ENCODE measurements at regions not wholly inside any gene's neighbourhood (a gene's known extent, or its start where the extent isn't known, plus 50 kb on each side); places are given as distances from the start of the nearest gene placed in this dataset.
A peak's percentile ranks its signal among the peaks of the same experiment; 100 is the strongest.

DNA sequence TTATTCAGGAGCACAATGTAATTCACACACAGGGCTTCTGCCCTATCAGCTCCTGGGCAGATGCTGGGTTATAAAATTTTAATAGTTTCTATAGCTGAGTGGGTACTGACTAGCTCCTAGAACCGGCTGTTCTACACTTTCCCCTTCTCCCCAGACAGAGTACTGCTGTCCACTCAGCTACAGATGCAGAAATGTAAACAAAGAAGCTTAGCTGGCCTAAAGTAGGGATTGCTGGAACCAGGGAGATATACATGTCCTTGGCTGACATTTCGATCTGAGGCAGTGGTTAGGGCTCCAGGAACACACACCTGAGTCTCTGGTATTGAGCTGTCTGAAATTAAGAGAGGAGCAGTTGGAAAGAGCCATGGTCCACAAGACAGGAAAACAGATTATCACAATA, 211.5 kb upstream of the USP24 start:
- H3K36me3 ChIP-seq (ENCODE audit: control insufficient read depth in 4 of 4, insufficient read depth in 4 of 4, low read length in 4 of 4), result no peaks in the 10 kb centered on the region
- WGBS, 2 donors, result 71 to 78% methylated on average over 2 of the region's 2 CpGs
- TF ChIP-seq, protein P1, sequence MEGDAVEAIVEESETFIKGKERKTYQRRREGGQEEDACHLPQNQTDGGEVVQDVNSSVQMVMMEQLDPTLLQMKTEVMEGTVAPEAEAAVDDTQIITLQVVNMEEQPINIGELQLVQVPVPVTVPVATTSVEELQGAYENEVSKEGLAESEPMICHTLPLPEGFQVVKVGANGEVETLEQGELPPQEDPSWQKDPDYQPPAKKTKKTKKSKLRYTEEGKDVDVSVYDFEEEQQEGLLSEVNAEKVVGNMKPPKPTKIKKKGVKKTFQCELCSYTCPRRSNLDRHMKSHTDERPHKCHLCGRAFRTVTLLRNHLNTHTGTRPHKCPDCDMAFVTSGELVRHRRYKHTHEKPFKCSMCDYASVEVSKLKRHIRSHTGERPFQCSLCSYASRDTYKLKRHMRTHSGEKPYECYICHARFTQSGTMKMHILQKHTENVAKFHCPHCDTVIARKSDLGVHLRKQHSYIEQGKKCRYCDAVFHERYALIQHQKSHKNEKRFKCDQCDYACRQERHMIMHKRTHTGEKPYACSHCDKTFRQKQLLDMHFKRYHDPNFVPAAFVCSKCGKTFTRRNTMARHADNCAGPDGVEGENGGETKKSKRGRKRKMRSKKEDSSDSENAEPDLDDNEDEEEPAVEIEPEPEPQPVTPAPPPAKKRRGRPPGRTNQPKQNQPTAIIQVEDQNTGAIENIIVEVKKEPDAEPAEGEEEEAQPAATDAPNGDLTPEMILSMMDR (IDR thresholded peaks at IDR 0.05; ENCODE audit: control extremely low read depth, extremely low read depth), result no peak
- H3K27me3 ChIP-seq (ENCODE audit: control insufficient read depth in 3 of 3, insufficient read depth in 3 of 3, low read length in 2 of 3), result no peaks in the 10 kb centered on the region
- no peak overlapping the region for H3K9ac ChIP-seq (ENCODE audit: insufficient read depth in 1 of 2, low read length in 2 of 2)
- no peak overlapping the region for H3K27ac ChIP-seq (ENCODE audit: low read depth in 1 of 2, low read length in 1 of 2)
- ATAC-seq (ENCODE audit: insufficient read depth, low FRiP score) (no peak), DNase-seq (peak in 2 of 3 donors; percentile 61 to 75)
- H3K4me3 ChIP-seq, result no peak overlapping the region
- peaks cover 0 to 36% (median 18%) of the 10 kb centered on the region in 5 donors for H3K4me1 ChIP-seq (ENCODE audit: control insufficient read depth in 5 of 5, insufficient read depth in 5 of 5, low read length in 5 of 5)
- H3K9me3 ChIP-seq (ENCODE audit: control insufficient read depth in 4 of 4, insufficient read depth in 3 of 4, low read length in 3 of 4), result peaks cover 0 to 6% (median 3%) of the 10 kb centered on the region in 4 donors

DNA sequence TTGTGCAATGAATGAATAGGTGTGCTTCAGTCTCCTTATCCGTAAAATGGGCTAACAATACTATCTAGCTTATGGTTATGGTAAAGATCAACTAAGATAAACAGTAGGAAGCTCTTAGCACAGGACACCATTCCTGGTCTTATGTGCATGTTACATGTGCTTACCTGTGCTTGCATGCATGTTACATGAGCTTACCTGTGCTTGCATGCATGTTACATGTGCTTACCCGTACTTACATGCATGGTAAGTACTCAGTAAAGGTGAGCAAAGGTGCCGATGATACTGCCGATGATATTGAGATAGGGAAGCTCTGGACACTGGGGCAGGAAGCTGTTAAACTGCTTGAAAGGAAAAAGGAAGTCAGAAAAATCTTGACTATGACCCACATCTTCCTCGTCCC, 211.0 kb upstream of the USP24 start:
- WGBS, 2 donors, result 57 to 65% methylated on average over 5 of the region's 5 CpGs
- TF ChIP-seq, protein P1 (IDR thresholded peaks at IDR 0.05; ENCODE audit: control extremely low read depth, extremely low read depth), result no peak
- H3K4me1 ChIP-seq (ENCODE audit: control insufficient read depth in 5 of 5, insufficient read depth in 5 of 5, low read length in 5 of 5), result peaks cover 0 to 36% (median 18%) of the 10 kb centered on the region in 5 donors

DNA sequence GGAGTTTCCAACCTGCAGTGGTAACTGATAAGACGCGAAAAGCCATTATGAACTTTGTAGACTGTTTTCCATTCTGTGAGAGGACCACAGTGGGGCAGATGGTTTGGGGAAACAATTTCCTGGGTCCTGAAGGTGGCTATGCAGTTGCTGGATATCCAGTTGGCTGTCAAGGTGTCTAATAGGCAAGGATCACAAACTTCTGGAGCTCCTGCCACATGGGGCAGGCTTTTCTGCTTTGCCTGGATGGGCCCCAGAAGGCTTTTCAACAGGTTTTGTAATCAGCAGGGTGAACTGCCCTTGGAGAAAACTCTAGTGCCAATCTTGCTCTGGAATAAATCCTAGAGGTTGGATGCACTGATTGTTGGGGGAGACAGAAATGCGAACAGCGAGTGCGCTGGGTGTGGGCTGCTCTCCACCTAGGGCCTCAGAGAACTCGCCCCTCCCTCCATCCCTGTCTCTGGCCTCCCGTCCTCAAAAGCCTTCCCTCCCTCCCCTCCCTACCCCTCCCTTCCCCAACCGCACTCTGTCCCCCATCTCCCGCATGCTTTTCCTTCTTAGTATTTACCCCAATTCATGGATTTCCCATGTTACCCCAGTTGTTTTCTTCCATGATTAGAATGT, 210.3 kb upstream of the USP24 start:
- H3K4me3 ChIP-seq, result no peak overlapping the region

More for the DNA sequence above, 211.0 kb upstream of the USP24 start:
- Histone ChIP-seq H3K27ac (ENCODE audit: low read depth in 1 of 2, low read length in 1 of 2) (no peak overlapping the region), H3K9me3 (ENCODE audit: control insufficient read depth in 4 of 4, insufficient read depth in 3 of 4, low read length in 3 of 4) (peaks cover 0 to 6% (median 3%) of the 10 kb centered on the region in 4 donors), H3K9ac (ENCODE audit: insufficient read depth in 1 of 2, low read length in 2 of 2) (no peak overlapping the region), H3K4me3 (no peak overlapping the region), H3K27me3 (ENCODE audit: control insufficient read depth in 3 of 3, insufficient read depth in 3 of 3, low read length in 2 of 3) (no peaks in the 10 kb centered on the region), H3K36me3 (ENCODE audit: control insufficient read depth in 4 of 4, insufficient read depth in 4 of 4, low read length in 4 of 4) (no peaks in the 10 kb centered on the region)
- no peak for DNase-seq
- ATAC-seq (ENCODE audit: insufficient read depth, low FRiP score), result no peak

More for the DNA sequence above, 210.3 kb upstream of the USP24 start:
- peaks cover 0 to 6% (median 3%) of the 10 kb centered on the region in 4 donors for H3K9me3 ChIP-seq (ENCODE audit: control insufficient read depth in 4 of 4, insufficient read depth in 3 of 4, low read length in 3 of 4)
- no peak overlapping the region for H3K9ac ChIP-seq (ENCODE audit: insufficient read depth in 1 of 2, low read length in 2 of 2)
- H3K27ac ChIP-seq (ENCODE audit: low read depth in 1 of 2, low read length in 1 of 2), result no peak overlapping the region
- H3K4me1 ChIP-seq (ENCODE audit: control insufficient read depth in 5 of 5, insufficient read depth in 5 of 5, low read length in 5 of 5), result peaks cover 0 to 30% (median 15%) of the 10 kb centered on the region in 5 donors
- DNase-seq (no peak), ATAC-seq (ENCODE audit: insufficient read depth, low FRiP score) (no peak)
- 89 to 95% methylated on average over 9 of the region's 9 CpGs for WGBS, 2 donors
- H3K36me3 ChIP-seq (ENCODE audit: control insufficient read depth in 4 of 4, insufficient read depth in 4 of 4, low read length in 4 of 4), result no peaks in the 10 kb centered on the region
- H3K27me3 ChIP-seq (ENCODE audit: control insufficient read depth in 3 of 3, insufficient read depth in 3 of 3, low read length in 2 of 3), result no peaks in the 10 kb centered on the region
- TF ChIP-seq, protein P1 (IDR thresholded peaks at IDR 0.05; ENCODE audit: control extremely low read depth, extremely low read depth), result no peak
